GM13977 (cell line): ENCODE measurements at regions not wholly inside any gene's neighbourhood (a gene's known extent, or its start where the extent isn't known, plus 50 kb on each side); places are given as distances from the start of the nearest gene placed in this dataset.

Experiments used
- DNase-seq: peaks from one replicate; pipeline ENCODE4 v3.0.0; 2012; ENCODE audit warnings: low spot score
- CTCF ChIP-seq: IDR thresholded peaks from 2 replicates; pipeline ENCODE4 v1.5.1; 2012; ENCODE audit warnings: mild to moderate bottlenecking, control low read depth; ENCODE audit not compliant: insufficient read depth; ENCODE audit errors: extremely low read depth, missing control alignments
- in situ Hi-C: fragments of 300-500 bp; cut with MboI; formaldehyde crosslinking; loops from one replicate; pipeline ENCODE4 v1.12.0; 2022; ENCODE audit warnings: low sequenced_read_pairs, low pct_unique_long_range_greater_than_20kb, mixed read lengths, inconsistent platforms; ENCODE audit not compliant: unreplicated experiment

GRCh38 chr18:68086481-68086880 is 570.0 kb upstream of the DSEL start:
- no peak for TF ChIP-seq CTCF
- in situ Hi-C loops, result no loop called here

GRCh38 chr18:68085251-68085650 is 568.7 kb upstream of the DSEL start:
- in situ Hi-C loops, result no loop called here
- no peak for TF ChIP-seq CTCF
- DNase-seq, result no peak

More at GRCh38 chr18:68086481-68086880, 570.0 kb upstream of the DSEL start:
- DNase-seq, result no peak

- TF ChIP-seq CTCF, result no peak
- no peak for DNase-seq
- in situ Hi-C loops, result no loop called here
Observed at GRCh38 chr18:68083776-68084175, 567.3 kb upstream of the DSEL start.

- no peak for TF ChIP-seq CTCF
- no peak for DNase-seq
- in situ Hi-C loops, result no loop called here
Observed at GRCh38 chr18:68083131-68083530, 566.6 kb upstream of the DSEL start.

- in situ Hi-C loops, result no loop called here
- no peak for TF ChIP-seq CTCF
- DNase-seq, result no peak
Observed at GRCh38 chr18:68072744-68073143, 556.2 kb upstream of the DSEL start.

- in situ Hi-C loops, result no loop called here
- no peak for DNase-seq
- TF ChIP-seq CTCF, result no peak
Observed at GRCh38 chr18:68060871-68061270, 544.4 kb upstream of the DSEL start.

GRCh38 chr18:68056936-68057335 is 540.4 kb upstream of the DSEL start:
- TF ChIP-seq CTCF, result no peak
- DNase-seq, result no peak
- in situ Hi-C loops, result no loop called here
